ENCODE measurements at regions not wholly inside any gene's neighbourhood (a gene's known extent, or its start where the extent isn't known, plus 50 kb on each side); places are given as distances from the start of the nearest gene placed in this dataset.

DNA sequence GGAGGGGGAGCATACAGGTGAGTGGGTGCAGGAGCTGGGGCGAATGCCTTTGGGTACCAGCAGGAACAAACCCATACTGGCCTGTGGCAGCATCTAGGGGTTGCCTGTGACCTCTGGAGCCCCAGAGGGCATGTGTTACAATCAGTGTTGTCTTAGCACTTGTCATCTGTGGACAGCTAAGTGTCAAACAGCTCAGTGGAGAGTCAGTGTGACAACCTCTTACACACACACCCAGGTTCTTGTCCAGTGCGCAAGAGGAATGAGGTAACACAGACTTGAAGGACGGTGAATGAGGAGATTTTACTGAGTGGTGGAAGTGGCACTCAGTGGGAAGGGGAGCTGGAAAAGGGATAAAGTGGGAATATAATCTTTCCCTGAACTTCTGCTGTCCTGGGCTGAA is 54.1 kb upstream of the DDIT4L start:
- no peak for DNase-seq (ENCODE audit: low read depth in 1 of 2, low spot score in 1 of 2)
- TF ChIP-seq CTCF (IDR thresholded peaks at IDR 0.05; ENCODE audit: low read depth, low read length): no peak
- Histone ChIP-seq H3K4me3 (no peak overlapping the region), H3K27me3 (no peaks in the 10 kb centered on the region), H3K4me1 (ENCODE audit: low read depth) (no peaks in the 10 kb centered on the region), H3K36me3 (no peaks in the 10 kb centered on the region), H3K27ac (no peak overlapping the region), H3K9me3 (ENCODE audit: low read depth) (no peaks in the 10 kb centered on the region)
